ENCODE measurements at regions not wholly inside any gene's neighbourhood (a gene's known extent, or its start where the extent isn't known, plus 50 kb on each side); places are given as distances from the start of the nearest gene placed in this dataset.
A peak's percentile ranks its signal among the peaks of the same experiment; 100 is the strongest.
"Not testable (repeated sequence)": the region's sequence is repeated elsewhere in the genome, so short reads cannot be mapped to it uniquely, and the experiment has no call there.

DNA sequence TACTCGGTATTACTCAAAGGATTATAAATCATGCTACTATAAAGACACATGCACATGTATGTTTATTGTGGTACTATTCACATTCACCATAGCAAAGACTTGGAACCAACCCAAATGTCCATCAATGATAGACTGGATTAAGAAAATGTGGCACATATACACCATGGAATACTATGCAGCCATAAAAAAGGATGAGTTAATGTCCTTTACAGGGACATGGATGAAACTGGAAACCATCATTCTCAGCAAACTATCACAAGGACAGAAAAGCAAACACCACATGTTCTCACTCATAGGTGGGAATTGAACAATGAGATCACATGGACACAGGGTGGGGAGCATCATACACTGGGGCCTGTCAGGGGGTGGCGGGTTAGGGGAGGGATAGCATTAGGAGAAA is 130.5 kb upstream of the SLC1A3 start:
- DNase-seq (ENCODE audit: low read depth, low spot score) = not testable (repeated sequence)

DNA sequence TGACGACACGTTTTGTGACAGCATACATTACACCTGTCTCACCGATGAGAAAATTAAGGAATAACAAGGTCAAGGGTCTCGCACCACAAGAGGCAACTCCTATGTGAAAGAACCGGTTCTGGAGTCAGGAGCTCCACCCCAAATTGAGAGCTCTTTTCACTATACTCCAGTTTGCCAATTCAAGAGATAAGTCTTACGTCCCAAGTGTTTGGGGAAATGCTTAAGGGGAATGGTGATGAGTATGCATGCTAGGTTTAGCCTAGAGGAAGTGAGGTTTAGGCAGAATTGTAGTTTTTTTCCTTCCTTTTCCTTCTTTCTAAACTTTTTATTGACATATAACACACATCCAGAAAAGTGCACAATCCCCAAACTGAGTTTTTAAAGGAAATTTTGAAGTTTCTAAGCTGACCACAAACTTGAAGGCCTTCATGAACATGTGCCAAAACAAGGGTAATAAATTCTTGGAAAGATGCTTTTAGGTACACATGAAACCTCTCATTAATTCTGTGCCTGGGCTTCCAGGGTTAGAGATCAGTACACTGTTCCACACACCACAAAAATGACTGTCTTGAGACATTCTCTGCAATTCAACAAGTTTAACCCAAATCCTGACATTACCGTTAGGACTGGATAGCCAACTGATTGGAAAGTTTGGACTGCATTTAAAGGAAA is 127.6 kb upstream of the SLC1A3 start:
- DNase-seq (ENCODE audit: low read depth, low spot score) = no peak

GRCh38 chr5:36481454-36482120 is 124.8 kb upstream of the SLC1A3 start:
- no peak for DNase-seq (ENCODE audit: low read depth, low spot score)

GRCh38 chr5:36482812-36483211 is 123.6 kb upstream of the SLC1A3 start:
- no peak for DNase-seq (ENCODE audit: low read depth, low spot score)

GRCh38 chr5:36489505-36489904 is 116.9 kb upstream of the SLC1A3 start:
- DNase-seq (ENCODE audit: low read depth, low spot score) = no peak

GRCh38 chr5:36491856-36492255 is 114.5 kb upstream of the SLC1A3 start:
- DNase-seq (ENCODE audit: low read depth, low spot score) = no peak

- no peak for DNase-seq (ENCODE audit: low read depth, low spot score)
Measured at GRCh38 chr5:36492984-36493654, 113.3 kb upstream of the SLC1A3 start.

GRCh38 chr5:36494028-36494427 is 112.4 kb upstream of the SLC1A3 start:
- no peak for DNase-seq (ENCODE audit: low read depth, low spot score)

GRCh38 chr5:36494841-36495601 is 111.4 kb upstream of the SLC1A3 start:
- no peak for DNase-seq (ENCODE audit: low read depth, low spot score)

GRCh38 chr5:36495611-36496010 is 110.8 kb upstream of the SLC1A3 start:
- DNase-seq (ENCODE audit: low read depth, low spot score) = peak; percentile 69

DNA sequence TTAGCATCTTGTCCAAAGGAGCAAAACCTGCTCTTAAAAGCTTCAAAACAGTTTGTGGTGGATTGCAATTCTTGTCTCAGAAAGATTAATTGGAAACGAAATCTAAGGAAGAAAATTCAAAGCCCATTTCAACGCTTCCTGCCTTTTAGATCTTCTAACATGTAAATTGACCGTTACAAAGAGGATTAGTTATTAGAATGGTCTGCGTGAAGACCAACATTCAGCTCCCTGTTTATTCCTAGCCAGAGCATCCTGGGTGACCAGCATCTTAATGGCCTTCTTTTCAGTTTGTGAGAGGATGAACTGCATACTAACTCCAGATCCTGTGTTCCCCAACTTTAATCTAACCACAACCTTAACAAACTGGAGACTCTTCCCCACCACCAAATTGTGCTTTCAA is 109.9 kb upstream of the SLC1A3 start:
- DNase-seq (ENCODE audit: low read depth, low spot score) = no peak

DNA sequence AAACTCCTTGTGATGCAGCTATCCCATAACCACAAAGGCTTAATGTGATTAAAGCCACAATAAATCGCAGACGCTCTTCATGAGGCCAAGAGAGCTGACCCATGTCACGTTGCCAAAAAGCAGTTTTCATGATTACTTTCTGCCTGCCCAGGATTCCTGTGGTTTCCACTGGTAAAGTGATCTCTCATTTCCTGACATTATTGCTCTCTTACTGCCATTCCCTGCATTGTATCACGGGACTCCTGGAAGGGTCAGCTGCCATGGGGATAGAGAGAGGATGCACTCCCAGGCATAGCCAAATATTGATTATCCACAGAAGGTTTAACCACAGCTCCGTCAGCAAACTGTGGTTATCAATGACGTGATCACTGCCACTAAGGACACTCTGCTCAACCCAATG is 103.8 kb upstream of the SLC1A3 start:
- peak; percentile 80 for DNase-seq (ENCODE audit: low read depth, low spot score)

GRCh38 chr5:36505021-36505420 is 101.4 kb upstream of the SLC1A3 start:
- no peak for DNase-seq (ENCODE audit: low read depth, low spot score)

- no peak for DNase-seq (ENCODE audit: low read depth, low spot score)
Measured at GRCh38 chr5:36507332-36507952, 99.0 kb upstream of the SLC1A3 start.

- DNase-seq (ENCODE audit: low read depth, low spot score) = not testable (repeated sequence)
Measured at GRCh38 chr5:36508331-36508730, 98.1 kb upstream of the SLC1A3 start.

DNA sequence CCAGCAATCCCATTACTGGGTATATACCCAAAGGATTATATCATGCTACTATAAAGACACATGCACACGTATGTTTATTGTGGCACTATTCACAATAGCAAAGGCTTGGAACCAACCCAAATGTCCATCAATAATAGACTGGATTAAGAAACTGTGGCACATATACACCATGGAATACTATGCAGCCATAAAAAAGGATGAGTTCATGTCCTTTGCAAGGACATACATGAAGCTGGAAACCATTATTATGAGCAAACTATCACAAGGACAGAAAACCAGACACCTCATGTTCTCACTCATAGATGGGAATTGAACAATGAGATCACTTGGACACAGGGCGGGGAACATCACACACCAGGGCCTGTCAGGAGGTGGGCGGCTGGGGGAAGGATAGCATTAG is 92.8 kb upstream of the SLC1A3 start:
- not testable (repeated sequence) for DNase-seq (ENCODE audit: low read depth, low spot score)

- DNase-seq (ENCODE audit: low read depth, low spot score) = no peak
Measured at GRCh38 chr5:36519881-36520280, 86.5 kb upstream of the SLC1A3 start.

- no peak for DNase-seq (ENCODE audit: low read depth, low spot score)
Measured at GRCh38 chr5:36521219-36521618, 85.2 kb upstream of the SLC1A3 start.

GRCh38 chr5:36521838-36522745 is 84.3 kb upstream of the SLC1A3 start:
- no peak for DNase-seq (ENCODE audit: low read depth, low spot score)

DNA sequence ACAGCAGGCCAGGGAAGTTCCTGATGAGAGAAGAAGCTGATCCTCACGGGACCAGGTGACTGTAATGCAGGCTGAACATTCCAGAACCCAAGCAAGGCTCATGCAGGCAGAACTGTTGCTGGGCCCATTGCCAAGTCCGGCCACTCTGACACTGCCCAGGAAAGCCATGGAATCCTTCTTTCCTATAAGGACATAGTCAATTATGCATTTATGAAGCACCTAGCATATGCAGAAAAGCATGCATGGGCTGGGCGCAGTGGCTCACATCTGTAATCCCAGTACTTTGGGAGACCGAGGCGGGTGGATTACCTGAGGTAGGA is 83.7 kb upstream of the SLC1A3 start:
- DNase-seq (ENCODE audit: low read depth, low spot score) = no peak

DNA sequence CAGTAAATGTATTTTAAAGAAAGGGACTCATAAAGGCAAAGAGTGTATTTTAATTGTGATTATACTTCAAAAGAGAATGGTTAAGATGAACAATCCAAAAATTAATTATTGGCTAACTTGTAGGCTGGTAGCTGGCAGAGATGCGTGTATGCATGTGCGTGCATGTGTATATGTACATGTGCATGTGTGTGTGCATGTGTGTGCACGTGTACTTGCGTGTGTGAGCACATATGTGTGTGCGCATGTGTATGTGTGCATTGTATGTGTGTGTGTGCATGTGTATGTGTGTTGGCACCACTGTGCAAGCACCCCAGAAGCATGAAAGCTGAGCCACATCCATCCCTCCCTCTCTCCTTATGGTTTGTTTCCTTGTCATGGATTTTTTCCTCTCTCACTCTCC is 83.0 kb upstream of the SLC1A3 start:
- no peak for DNase-seq (ENCODE audit: low read depth, low spot score)
